ENCODE measurements at regions not wholly inside any gene's neighbourhood (a gene's known extent, or its start where the extent isn't known, plus 50 kb on each side); places are given as distances from the start of the nearest gene placed in this dataset.

DNA sequence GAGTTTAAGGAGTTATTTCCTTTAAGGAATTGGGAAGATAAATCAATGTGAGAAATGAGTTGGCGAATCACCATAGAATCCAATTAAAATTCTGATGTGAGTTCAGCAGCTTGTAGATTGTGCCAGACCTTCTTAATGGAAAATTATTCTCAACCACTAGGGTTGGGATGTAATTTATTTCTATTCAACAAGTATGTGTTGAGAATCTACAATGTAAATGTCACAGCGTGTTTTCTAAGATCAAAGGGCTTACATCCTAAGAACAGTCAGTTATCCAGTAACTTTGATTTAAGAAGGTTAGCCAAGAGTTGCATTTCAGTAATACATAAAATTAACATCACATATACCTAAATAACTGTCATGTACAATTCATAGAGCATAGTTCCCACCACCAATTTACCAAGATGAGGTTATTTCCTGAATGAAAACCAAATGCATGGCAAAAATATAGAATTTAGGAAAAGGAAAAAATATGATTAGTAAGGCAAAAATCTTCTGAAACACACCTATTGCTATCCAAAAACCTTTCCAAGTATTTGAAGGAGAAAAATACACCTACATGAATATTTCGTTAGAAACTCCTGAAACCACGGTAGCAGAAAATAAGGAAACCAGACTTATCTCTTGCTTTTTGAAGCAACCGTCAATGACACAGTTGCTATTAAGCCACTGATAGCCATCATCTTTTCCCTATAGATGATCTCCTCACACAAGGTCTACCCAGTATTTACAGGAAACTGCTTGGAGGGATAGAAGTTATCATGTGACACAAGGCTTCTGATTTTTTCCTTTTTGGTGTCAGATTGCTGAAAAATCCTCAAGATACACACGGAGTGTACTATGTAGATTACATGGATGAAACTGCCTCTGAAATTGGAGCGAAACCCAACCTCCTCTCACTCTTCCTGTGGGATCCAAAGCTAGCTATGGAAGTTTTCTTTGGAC lies 259.4 kb upstream of the POGK start:
- no peak for TF ChIP-seq CTCF (IDR thresholded peaks at IDR 0.05; ENCODE audit: insufficient read depth, low read length)
- no peak for TF ChIP-seq GABPA (IDR thresholded peaks at IDR 0.05; ENCODE audit: low read depth)
- TF ChIP-seq SPI1 (IDR thresholded peaks at IDR 0.05; ENCODE audit: borderline replicate concordance, low read depth): no peak
